GM19468 (cell line): ENCODE measurements at regions not wholly inside any gene's neighbourhood (a gene's known extent, or its start where the extent isn't known, plus 50 kb on each side); places are given as distances from the start of the nearest gene placed in this dataset.
"Not testable (repeated sequence)": the region's sequence is repeated elsewhere in the genome, so short reads cannot be mapped to it uniquely, and the experiment has no call there.

ENCODE experiments used
- ATAC-seq: cut with Tn5 transposase; IDR thresholded peaks from one replicate; pipeline ENCODE4 v1.9.1; 2021; ENCODE audit warnings: mild to moderate bottlenecking, moderate library complexity, moderate number of reproducible peaks; ENCODE audit not compliant: unreplicated experiment; ENCODE audit errors: extremely low read depth

DNA sequence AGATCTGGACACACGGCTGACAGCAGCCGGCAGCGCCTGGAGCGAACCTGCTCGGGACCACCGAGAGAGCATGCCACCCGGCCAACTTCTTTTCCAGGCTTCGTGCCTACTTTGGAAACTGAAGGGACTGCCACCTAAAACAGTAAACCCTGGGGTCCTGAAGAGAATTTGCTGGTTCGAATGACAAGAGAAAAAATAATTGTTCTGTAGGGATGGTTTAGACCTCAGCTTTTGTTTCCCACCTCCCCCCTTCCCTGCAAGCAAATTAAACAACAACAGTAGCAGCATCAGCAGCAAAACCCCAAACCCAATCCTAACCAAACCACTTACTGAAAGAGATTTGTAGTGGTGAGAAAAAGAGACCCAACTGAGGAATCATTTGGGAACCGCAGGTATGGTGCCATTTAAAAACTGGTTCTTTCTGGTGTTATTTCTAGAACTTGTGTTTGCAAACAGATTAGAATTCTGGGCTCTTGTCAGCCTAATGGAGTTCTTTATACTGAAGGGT lies 105.6 kb downstream of the LEPR start:
- ATAC-seq: no peak

DNA sequence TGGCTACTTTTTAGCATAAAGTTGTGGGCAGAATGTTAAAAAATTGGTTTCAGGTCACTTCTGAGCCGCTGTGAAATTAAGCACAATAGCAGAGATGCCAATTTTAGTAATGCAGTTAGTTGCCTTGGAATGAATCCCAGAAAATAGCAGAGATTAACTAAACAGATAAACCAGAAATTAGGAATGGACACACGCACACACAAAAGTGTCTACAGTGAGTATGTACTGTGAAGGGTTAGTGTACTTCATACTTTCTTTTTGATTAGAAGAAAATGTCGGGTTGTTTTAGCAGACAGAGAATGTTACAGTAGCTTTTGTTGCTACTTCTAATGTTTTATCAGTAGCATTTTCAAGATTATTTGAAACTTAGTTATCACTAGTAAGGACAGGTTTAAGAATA lies 106.7 kb downstream of the LEPR start:
- no peak for ATAC-seq

DNA sequence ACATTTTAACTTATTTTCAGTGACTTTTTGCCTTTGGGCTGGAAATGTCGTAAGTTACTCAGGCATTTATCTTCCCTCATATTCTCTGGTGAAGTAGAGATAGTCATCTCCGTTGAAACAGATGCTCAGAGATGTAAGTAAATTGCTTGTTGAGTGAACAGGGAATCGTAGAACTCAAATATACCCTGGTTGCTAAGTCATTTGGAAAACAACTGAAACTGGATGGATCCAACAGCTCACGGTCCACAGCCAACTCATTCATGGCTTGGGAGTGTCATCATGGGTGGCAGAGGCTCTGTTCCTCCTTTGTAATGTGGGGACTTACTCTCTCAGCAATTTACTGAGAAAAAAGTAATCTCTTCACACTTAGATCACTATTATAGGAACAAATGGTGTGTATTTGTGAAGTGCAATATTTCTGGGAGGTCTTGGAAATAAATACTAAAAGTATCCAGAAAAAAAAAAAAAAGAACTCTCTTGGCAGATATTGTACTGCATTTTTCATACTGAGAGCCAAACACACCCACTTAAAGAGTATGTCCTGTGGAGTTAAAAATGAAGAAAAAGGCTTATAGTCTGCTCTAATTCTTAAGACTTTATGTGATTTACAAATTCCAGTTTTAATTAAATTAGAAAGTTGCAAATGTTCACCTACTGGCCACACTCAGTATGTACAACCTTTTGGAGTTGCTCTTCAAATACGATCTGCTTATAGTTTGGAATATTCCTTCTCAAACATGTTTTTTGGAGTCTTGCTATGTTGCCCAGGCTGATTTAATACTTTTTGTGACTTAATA lies 107.4 kb downstream of the LEPR start:
- no peak for ATAC-seq

DNA sequence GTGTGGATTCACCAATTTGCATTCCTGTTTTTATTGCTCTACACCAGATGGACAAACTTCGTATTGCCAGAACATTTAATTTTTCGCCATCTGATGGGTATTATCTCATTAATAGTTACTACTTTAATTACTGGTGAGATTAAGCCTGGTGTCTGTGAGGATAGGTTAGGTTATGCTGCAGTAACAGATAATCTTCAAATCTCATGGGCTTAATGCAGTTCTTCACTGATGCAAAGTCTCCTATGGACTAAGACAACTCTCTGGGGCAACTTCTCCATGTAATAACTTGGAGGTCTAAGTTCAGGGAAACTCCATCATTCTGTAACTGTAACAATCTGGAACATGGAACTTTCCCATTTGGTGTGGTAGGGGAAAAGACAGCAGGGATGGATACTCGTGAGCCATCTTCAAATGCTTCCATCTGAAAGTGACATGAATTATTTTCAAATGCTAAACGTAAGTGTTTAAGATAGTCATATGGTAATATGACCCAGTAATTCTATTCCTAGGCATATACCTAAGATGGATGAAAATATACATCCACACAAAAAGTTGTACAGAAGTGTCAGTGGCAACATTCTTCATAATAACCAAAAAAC lies 111.6 kb downstream of the LEPR start:
- no peak for ATAC-seq

DNA sequence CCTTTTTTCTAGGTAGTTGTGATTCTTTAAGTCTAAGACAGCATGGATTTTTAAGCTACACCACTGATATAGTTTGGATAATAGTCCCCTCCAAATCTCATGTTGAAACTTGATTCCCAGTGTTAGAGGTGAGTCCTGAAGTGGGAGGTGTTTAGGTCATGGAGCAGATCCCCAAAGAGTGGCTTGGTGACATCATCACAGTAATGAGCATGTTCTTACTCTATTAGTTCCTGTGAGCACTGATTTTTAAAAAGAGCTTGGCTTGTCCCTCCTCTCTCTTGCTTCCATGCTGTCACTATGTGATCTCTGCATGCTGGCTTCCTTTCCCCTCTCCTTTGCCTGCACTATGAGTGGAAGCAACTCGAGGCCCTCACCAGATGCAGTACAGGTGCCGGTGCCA lies 115.5 kb downstream of the LEPR start:
- ATAC-seq: no peak

DNA sequence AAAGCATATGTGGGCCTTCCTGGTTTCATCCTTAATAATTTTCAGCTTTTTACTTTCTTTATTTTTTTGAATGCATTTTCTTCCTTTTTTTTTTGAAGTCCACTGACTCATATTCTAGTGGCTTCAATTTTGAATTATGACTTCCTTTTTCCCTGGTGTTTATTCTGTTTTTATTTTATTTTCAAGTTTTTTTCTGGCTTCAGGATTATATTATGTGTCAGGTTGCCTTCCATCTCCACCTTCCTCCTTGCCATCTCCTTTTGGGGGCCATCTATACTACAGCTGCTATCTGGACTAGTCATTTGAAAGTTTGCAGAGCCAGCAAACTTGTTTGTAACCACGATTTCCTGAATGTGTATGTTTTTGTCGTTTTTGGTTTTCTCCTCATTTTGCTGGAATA lies 117.6 kb downstream of the LEPR start:
- no peak for ATAC-seq

DNA sequence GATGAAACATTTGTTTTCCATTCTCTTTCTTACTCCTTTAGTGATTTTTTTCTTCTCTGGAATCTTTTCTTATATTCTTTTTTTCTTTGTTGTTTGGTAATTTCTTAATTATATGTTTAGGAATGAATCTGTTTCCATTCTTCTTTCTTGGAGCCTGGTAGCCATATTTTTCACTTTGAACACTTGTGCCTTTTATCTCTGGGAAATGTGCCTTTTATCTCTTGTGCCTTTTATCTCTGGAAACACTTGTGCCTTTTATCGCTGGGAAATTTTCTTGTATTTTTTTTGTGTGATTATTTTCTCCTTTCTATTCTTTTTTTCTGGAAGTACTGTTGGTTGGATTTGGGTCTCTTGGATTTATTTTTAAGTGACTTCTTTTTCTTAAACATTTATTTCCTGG lies 118.2 kb downstream of the LEPR start:
- ATAC-seq: no peak

DNA sequence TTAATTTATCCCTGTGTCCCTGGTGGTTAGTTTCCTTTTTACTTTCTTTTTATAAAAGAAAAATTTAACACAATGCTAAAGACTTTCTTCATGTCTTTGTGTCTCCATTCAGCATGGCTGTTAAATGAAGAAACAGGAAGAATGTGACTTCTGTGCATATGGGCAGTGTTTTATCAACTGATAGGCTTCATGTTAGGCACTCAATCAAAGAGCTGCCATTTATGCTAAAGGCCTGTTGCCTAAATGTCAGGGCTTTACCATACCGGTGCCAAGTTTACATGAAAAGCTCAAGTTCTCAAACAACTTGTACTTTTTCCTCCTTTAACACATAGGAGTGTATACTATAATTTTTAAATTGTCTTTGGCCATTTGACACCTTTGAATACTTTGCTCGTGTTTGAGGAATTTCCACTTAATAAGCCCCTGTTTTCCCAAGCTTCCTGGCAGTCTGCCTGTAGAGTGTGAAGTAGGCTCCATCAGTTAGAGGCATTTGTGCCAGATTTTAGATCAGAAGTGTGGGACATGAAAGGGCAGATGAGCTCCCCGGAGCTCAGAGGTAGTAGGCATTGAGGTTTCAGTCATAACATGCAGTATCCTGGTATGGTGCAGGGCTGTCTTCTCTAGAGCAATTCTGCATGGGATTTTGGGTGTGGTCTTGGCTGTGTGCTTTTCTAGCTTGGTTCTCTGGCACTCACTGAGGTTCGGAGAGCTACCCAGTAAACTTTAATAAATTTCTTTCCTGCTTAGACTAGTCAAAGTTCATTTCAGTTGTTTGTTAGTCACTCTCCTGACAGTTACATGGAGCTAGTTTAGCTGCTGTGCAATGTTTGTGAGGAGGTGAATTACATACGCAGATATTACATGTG lies 119.0 kb downstream of the LEPR start:
- ATAC-seq: no peak

DNA sequence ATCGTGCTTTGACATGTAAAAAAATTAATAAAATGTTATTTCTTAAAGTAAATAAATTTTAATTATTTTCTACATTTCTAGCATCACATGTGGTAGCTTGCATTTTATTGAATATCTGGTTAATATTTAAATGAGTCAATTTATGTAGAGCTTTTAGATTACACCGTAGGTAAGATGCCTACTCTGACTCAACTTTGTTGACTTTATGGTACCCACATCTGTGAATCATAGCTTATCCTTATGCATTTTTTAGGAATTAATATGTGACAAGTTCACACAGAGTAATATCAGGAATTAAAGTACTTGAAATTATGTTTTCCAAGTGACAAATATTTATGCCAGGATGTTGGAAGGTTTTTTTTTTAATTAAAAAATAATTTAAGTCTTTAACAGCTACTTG lies 120.7 kb downstream of the LEPR start:
- ATAC-seq: no peak

DNA sequence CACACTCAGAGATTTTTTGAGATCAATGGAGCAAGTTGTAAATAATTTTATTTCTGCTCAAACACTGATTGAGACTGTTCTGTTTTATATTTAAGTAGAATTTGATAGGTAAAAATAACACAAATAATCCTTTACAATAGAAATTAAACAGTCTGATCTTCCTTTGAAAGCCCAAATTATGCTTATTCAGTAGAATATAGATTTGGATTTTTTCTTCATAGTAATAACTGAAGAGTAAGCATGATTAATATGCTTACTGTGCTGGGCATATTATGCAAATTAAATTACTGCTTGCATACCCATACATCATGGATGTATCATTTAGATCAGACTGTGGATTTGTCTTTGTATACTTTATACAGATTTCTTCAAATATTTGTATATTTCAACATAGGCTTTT lies 121.4 kb downstream of the LEPR start:
- no peak for ATAC-seq

DNA sequence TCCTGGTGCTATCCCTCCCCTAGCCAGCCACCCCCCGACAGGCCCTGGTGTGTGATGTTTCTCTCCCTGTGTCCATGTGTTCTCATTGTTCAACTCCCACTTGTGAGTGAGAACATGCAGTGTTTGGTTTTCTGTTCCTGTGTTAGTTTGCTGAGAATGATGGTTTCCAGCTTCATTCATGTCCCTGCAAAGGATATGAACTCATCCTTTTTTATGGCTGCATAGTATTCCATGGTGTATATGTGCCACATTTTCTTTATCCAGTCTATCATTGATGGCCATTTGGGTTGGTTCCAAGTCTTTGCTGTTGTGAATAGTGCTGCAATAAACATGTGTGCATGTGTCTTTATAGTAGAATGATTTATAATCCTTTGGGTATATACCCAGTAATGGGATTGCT lies 122.1 kb downstream of the LEPR start:
- not testable (repeated sequence) for ATAC-seq

DNA sequence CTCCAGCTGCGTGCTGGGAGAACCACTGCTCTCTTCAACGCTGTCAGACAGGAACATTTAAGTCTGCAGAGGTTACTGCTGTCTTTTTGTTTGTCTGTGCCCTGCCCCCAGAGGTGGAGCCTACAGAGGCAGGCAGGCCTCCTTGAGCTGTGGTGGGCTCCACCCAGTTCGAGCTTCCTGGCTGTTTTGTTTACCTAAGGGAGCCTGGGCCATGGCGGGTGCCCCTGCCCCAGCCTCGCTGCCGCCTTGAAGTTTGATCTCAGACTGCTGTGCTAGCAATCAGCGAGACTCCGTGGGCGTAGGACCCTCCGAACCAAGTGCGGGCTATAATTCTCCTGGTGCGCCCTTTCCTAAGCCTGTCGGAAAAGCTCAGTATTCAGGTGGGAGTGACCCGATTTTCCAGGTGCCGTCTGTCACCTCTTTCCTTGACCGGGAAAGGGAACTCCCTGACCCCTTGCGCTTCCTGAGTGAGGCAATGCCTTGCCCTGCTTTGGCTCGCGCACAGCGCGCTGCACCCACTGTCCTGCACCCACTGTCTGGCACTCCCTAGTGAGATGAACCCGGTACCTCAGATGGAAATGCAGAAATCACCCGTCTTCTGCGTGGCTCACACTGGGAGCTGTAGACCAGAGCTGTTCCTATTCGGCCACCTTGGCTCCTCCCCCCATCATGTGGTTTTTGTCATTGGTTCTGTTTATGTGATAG lies 130.0 kb downstream of the LEPR start:
- not testable (repeated sequence) for ATAC-seq

DNA sequence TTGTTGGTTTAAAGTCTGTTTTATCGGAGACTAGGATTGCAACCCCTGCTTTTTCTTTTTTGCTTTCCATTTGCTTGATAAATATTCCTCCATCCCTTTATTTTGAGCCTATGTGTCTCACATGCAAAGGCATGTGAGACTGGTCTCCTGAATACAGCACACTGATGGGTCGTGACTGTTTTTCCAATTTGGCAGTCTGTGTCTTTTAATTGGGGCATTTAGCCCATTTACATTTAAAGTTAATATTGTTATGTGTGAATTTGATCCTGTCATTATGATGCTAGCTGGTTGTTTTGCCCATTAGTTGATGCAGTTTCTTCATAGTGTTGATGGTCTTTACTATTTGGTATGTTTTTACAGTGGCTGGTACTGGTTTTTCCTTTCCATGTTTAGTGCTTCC lies 132.0 kb downstream of the LEPR start:
- not testable (repeated sequence) for ATAC-seq

DNA sequence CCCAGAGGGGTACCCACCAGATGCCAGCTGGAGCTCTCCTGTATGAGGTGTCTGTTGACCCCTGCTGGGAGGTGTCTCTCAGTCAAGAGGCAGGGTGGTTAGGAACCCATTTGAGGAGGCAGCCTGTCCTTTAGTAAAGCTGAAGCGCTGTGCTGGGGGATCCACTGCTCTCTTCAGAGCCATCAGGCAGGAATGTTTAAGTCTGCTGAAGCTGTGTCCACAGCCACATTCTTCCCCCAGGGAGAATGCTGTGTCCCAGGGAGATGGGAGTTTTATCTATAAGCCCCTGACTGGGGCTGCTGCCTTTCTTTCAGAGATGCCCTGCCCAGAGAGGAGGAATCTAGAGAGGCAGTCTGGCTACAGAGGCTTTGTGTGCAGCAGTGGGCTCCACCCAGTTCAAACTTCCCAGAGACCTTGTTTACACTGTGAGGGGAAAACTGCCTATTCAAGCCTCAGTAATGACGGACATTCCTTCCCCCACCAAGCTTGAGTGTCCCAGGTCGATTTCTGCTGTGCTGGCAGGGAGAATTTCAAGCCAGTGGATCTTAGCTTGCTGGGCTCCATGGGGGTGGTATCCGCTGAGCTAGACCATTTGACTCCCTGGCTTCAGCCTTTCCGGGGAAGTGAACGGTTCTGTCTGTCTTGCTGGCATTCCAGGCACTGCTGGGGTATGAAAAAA lies 133.8 kb downstream of the LEPR start:
- not testable (repeated sequence) for ATAC-seq

DNA sequence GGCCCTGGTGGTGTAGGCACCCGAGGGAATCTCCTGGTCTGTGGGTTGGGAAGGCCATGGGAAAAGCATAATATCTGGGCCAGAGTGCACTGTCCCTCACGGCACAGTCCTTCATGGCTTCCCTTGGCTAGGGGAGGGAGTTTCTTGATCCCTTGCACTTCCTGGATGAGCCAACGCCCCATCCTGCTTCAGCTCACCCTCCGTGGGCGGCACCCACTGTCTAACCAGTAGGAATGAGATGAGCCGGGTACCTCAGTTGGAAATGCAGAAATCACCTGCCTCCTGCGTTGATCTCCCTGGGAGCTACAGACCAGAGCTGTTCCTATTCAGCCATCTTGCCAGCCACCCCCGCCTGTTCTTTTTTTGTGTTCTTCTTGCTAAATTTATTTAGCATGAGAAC lies 134.4 kb downstream of the LEPR start:
- no peak for ATAC-seq

DNA sequence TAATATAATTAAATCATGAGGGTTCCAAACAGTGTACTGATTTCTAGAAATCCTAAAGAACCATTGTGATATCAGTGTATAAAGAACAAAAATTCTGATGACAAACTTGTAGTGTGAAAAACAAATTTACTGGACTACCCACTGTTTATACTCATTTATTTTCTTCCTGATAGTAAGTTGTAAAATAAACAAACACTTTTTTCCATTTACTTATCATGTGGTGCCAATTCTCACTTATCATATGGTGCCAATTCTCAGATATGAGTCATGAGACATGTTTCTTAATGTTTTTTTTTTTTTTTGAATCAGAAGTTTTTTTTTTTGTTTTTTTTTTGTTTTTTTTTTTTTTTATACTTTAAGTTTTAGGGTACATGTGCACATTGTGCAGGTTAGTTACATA lies 137.7 kb downstream of the LEPR start:
- ATAC-seq: no peak

DNA sequence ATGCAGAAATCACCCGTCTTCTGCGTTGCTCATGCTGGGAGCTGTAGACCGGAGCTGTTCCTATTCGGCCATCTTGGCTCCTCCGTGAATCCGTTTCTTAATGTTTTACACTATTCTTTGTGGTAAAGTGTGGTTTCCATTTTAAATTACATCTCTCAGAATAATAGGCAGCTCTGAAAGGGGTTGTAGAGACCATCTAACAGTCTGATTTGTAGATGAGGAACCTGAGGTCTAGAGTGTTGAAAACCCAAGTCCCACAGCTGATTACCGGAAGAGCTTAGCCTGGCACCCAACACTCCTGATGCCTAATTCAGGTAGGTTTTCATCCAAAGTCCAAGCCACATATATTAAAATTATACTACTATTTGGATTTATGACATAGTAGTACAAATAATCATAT lies 144.0 kb downstream of the LEPR start:
- no peak for ATAC-seq

DNA sequence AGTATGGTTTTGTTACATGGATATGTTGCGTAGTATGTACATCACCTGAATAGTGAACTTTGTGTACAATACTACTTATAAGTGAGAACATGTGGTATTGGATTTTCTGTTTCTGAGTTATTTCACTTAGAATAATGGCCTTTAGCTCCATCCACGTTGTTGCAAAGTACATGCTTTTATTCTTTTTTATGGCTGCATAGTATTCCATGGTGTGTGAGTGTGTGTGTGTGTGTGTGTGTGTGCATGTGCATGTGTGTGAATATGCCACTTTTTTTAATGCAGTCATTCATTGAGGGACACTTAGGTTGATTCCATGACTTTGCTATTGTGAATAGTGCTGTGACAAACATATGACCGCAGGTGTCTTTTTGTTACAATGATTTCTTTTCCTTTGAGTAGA lies 147.8 kb downstream of the LEPR start:
- no peak for ATAC-seq

DNA sequence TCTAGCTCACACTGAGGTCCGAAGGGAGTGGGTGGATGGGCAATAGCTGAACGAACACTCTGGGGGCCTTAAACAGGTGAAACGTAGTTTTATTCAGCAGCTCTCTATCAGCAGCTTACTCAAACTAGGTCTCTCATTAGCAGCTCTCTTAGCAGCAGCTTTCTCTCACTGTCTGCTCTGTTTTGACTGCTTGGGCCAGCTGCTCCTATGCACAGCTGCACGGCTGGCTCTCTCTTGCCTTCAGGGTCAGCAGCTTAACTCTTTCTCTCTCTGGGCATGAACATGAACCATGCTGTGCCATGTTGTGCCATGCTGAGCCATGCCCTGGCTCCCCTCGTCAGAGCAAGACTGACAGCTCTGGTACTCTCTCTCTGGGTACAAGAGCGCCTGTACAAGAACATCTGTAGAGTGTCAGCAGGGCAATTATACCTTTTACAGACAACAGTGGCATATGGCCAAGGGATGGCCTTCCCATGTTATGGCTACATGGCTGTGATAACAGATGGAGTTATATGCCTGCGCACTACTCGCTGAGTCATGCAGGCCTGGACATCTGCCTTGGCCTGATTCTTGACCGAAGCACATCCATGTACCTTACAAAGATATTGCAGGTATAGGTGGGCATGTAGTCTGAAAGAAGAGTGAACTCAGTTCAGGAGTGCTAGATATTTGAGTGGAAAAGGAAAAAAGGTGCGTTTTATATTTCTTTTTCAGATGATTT lies 152.4 kb downstream of the LEPR start:
- ATAC-seq: no peak
